ENCODE measurements at regions not wholly inside any gene's neighbourhood (a gene's known extent, or its start where the extent isn't known, plus 50 kb on each side); places are given as distances from the start of the nearest gene placed in this dataset.

DNA sequence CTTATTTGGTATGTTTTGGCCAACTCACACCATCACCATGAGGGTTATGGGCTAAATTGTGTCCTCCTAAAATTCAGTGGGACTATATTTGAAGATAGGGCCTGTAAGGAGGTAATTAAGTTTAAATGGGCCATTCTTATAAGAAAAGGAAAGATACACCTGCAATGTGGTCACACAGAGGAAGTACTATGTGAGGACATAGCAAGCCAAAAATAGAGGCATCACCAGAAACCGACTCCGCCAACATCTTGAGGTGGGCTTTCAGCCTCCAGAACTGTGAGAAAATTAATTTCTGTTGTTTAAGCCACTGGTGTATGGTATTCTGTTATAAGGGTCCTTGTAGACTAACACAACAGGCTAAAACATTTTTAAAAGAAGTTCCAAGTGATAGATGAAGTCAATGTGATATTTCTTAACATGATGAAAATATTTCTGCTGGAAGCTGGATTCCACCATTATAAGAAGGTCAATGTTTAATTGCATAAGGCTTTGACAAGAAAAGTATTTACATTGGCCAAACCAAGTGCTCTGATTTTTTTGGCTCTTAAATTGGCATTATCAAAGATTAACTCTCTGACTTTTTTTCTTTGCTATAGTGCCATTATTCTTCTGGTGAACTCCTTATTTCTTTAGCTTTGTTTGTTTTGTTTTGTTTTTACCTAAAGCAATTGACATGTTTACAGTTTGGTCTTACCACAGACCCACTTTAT, 540.9 kb downstream of the PPARGC1A start:
- no peak for DNase-seq (ENCODE audit: low read depth)

GRCh38 chr4:23337292-23337691, 552.6 kb downstream of the PPARGC1A start:
- DNase-seq (ENCODE audit: low read depth), result no peak

- DNase-seq (ENCODE audit: low read depth), result peak; percentile 82
These were observed 555.6 kb downstream of the PPARGC1A start for GRCh38 chr4:23333946-23334878.

DNA sequence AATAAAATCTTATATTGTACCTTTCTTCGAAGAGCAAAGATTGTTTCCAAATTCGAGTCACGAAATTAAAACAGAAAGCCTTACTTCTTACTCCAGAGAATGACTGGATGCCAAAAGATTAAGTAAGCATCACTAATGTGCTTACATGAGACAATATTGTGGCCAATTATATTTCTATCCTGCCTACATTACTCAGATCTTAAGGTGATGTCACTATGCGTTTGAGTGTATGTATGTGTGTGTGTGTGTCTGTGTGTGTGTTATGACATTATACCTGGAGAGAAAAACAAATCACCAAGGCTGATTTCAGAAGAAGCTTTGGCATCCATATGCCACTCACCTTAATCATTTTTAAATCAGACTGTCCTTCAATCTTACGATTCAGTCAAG, 556.3 kb downstream of the PPARGC1A start:
- DNase-seq (ENCODE audit: low read depth), result peak; percentile 63

- DNase-seq (ENCODE audit: low read depth), result no peak
These were observed 557.5 kb downstream of the PPARGC1A start for GRCh38 chr4:23332313-23332712.

GRCh38 chr4:23327120-23327519, 562.7 kb downstream of the PPARGC1A start:
- no peak for DNase-seq (ENCODE audit: low read depth)

- DNase-seq (ENCODE audit: low read depth), result peak; percentile 86
These were observed 565.7 kb downstream of the PPARGC1A start for GRCh38 chr4:23324021-23324690.

GRCh38 chr4:23323436-23323835, 566.4 kb downstream of the PPARGC1A start:
- no peak for DNase-seq (ENCODE audit: low read depth)

- no peak for DNase-seq (ENCODE audit: low read depth)
These were observed 567.1 kb downstream of the PPARGC1A start for GRCh38 chr4:23322732-23323131.

DNA sequence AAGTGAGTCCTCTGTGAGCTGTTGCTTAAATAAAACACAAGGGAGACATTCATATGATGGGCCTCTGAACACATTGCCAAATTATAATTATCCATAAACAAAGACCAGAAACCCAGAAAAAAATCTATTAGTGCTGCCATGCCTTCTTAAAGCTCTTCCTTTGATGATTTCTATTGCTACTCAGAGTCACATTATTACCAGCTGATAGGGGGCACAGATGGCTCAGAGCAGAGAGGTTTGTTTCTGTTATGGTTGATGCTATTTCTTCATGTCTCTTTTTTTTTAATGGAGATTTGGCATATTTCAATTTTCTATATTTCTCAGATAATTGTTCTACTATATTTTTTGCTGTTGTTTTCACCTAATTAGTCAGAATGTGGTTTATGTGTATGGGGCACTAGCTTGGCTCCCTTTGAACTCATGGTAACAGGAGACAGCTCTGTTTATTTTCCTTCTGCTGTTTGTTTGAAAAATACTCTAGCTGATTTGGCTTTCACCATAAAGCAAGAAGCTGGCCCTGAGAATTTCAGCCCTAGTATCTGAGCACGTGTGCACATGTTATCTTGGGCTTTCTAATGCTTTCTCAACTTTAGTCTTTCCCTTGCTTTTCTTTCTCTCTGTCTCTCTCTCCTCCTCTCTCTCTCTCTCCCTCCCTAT, 568.8 kb downstream of the PPARGC1A start:
- DNase-seq (ENCODE audit: low read depth), result no peak

DNA sequence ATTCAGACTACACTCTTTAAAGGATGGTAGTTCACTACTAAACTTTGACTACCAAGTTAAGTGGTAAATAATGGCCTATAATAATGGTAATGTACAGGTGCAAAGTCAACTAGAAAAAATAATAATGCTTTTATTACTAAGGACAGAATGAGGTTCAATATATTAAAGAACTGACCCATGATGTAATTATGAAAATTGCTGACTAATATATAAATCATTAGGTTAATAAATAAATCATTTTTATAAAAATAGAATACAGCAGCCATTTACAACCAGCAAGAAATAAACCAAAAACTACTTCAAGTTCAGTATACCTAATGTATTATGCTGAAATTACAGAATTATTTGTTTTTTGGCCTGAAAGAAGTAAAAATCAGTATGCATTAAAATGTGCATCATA, 577.2 kb downstream of the PPARGC1A start:
- no peak for DNase-seq (ENCODE audit: low read depth)

- no peak for DNase-seq (ENCODE audit: low read depth)
These were observed 577.9 kb downstream of the PPARGC1A start for GRCh38 chr4:23311983-23312382.

DNA sequence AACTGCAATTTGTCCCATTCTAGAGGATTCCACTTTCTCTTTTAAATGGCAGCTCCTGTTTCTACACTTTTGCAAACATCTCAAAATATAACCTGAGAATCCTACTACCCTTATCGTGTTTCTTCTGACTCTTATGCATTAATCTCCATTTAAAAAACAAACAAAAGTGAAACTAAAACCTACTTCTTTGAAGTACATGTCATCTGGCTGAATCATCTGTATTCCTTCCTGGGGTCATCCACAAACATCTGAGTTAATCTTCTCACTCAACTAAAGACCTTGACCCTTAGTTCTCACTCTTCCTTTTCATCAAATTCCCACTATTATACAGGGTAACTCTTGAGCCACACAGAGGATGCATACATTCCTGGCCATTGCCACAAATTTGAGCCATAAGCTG, 584.8 kb downstream of the PPARGC1A start:
- peak; percentile 22 for DNase-seq (ENCODE audit: low read depth)

DNA sequence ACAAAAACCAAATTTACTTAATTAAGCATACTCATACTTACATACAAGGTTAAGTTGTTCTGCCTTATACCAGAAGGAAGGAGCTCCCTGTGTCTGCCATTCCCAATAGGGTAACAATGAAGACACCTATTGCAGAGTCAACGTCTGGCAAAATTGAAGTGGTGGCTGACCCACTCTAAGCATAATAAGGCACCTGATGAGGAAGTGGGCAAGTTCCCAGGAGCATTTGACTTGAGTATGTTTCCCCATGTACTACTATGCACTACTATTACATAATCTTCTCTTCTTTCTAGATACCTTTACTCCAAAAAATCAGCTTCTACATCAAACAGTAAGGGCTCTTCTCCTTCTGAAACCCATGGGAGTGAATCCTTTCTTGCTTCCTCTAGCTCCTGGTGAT, 591.5 kb downstream of the PPARGC1A start:
- DNase-seq (ENCODE audit: low read depth), result no peak

- DNase-seq (ENCODE audit: low read depth), result no peak
These were observed 592.5 kb downstream of the PPARGC1A start for GRCh38 chr4:23297327-23297726.

- DNase-seq (ENCODE audit: low read depth), result no peak
These were observed 598.4 kb downstream of the GBA3 start for GRCh38 chr4:23291139-23291538.

DNA sequence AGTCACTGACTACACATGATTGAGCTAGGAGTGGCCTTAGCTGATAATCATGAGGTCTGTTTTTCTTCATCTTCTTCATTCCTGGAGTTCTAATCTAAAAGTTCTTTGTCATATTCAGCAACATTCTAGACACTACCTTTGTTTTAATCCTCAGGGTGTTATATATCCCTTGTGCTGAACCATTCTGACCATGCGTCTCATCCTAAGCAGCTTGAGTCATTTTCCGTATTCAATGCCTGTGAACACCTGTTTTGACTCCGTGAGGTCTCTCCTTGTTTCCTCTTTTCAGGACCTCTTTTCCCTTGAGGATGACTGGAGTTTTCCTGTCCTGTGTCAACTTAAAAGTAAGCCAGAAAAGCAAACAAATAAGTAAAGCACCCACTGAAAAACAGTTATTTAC, 597.9 kb downstream of the GBA3 start:
- DNase-seq (ENCODE audit: low read depth), result peak; percentile 52

GRCh38 chr4:23279377-23279986, 586.7 kb downstream of the GBA3 start:
- DNase-seq (ENCODE audit: low read depth), result no peak

DNA sequence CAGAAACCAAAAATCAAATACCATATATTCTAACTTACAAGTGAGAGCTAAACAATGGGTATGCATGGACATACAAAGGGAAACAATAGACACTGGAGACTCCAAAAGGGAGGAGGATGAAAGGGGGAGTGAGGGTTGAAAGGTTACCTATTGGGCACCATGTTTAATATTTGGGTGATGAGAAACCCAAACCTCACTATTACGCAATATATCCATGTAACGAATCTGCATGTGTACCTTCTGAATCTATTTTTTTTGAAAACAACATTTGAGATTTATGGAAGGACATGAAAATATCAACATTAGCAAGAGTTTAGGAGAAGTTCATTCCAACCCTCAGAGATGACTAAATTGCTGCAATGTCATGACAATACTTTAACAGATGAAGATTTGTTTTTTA, 586.1 kb downstream of the GBA3 start:
- DNase-seq (ENCODE audit: low read depth), result no peak

DNA sequence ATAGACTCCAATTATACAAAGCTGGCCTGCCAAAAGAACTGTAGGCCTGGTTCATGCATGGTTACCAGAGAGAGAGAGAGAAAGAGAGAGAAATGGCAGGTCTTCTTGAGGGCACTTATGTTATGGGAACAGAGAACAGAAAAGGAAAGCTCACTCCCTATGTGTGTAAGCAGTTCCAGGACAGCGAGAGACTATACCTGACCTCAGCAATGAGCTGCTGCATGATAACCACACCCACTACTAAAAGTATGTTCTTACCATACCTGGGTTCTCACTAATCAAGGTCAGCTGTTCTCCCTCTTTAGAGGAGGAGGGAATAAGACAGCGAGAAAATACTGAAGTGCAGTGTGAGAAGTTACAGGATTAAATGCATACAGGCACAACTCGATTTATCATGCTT, 583.3 kb downstream of the GBA3 start:
- DNase-seq (ENCODE audit: low read depth), result no peak

GRCh38 chr4:23269566-23269965, 576.8 kb downstream of the GBA3 start:
- no peak for DNase-seq (ENCODE audit: low read depth)

Data from Daoy (cell line).